Kidney (tissue), 13 donors: ENCODE measurements at regions not wholly inside any gene's neighbourhood (a gene's known extent, or its start where the extent isn't known, plus 50 kb on each side); places are given as distances from the start of the nearest gene placed in this dataset.

Experiments used
- DNase-seq, 5 donors: peaks; one replicate each; pipeline ENCODE4 v3.0.0-alpha.2; 2013 to 2020
- FAIRE-seq: peaks from 2 replicates; lab custom pipeline; 2012; peaks lifted over from hg19 to GRCh38; lab: Jason Lieb, UNC
- H3K27ac ChIP-seq, 2 donors: one replicate each; pipeline ENCODE4 v1.7.0; 2013; ENCODE audit warnings: low read depth in 2 of 2, low read length in 2 of 2, inconsistent platforms in 1 of 2
- H3K27me3 ChIP-seq: one replicate; pipeline ENCODE4 v1.7.1; 2013; ENCODE audit warnings: low read length, inconsistent platforms; ENCODE audit not compliant: control insufficient read depth, insufficient read depth
- H3K36me3 ChIP-seq, 3 donors: one replicate each; pipeline versions ENCODE4 v1.7.0 to v1.7.1; 2013; ENCODE audit warnings: low read length in 3 of 3, control low read depth in 1 of 3, inconsistent platforms in 1 of 3; ENCODE audit not compliant: insufficient read depth in 3 of 3, control insufficient read depth in 2 of 3
- H3K4me1 ChIP-seq, 3 donors: one replicate each; pipeline versions ENCODE4 v1.7.0 to v1.7.1; 2013; ENCODE audit warnings: low read length in 3 of 3, inconsistent platforms in 1 of 3, low read depth in 1 of 3; ENCODE audit not compliant: control insufficient read depth in 2 of 3, insufficient read depth in 2 of 3
- H3K4me3 ChIP-seq, 3 donors: one replicate each; pipeline versions ENCODE4 v1.7.0 to v1.8.1; 2013; ENCODE audit warnings: low read length in 3 of 3, control low read depth in 1 of 3, inconsistent platforms in 1 of 3
- H3K9ac ChIP-seq, 3 donors: one replicate each; pipeline versions ENCODE4 v1.7.0 to v1.7.1; 2013; ENCODE audit warnings: low read length in 3 of 3, control low read depth in 1 of 3, inconsistent platforms in 1 of 3
- H3K9me3 ChIP-seq, 3 donors: one replicate each; pipeline versions ENCODE4 v1.7.0 to v1.7.1; 2013; ENCODE audit warnings: low read length in 3 of 3, control low read depth in 1 of 3, inconsistent platforms in 1 of 3; ENCODE audit not compliant: control insufficient read depth in 2 of 3, insufficient read depth in 1 of 3
- CTCF ChIP-seq: IDR thresholded peaks from 3 replicates; pipeline ENCODE4 v1.5.1; 2012; ENCODE audit warnings: mild to moderate bottlenecking, moderate library complexity, borderline replicate concordance; ENCODE audit not compliant: insufficient read depth; ENCODE audit errors: extremely low read depth
- intact Hi-C: fragments of 100-400 bp; cut with DNase I; formaldehyde crosslinking; loops from one replicate; pipeline ENCODE4 v1.11.1; 2022
- donor health status: control.
- donor health status: control.
- donor health status: control.
- donor health status: control.
- donor health status: control.
- donor health status: DM: yes; HTN: yes; CAD: no.
- donor health status: Normal renal cell carcinoma (clear cell type).

- Histone ChIP-seq H3K4me3 (no peak overlapping the region), H3K9ac (no peak overlapping the region), H3K36me3 (no peaks in the 10 kb centered on the region), H3K4me1 (no peaks in the 10 kb centered on the region), H3K27me3 (no peaks in the 10 kb centered on the region), H3K27ac (no peak overlapping the region), H3K9me3 (no peaks in the 10 kb centered on the region)
- FAIRE-seq (no peak), DNase-seq (peak in 2 of 5 donors; percentile 67 to 83)
- intact Hi-C loops: no loop called here
- no peak for TF ChIP-seq CTCF
Observed at GRCh38 chr9:80732506-80732905, 956.8 kb downstream of the TLE1 start.

- no peak for FAIRE-seq
- intact Hi-C loops: no loop called here
- TF ChIP-seq CTCF: no peak
Observed at GRCh38 chr9:80720579-80720978, 968.8 kb downstream of the TLE1 start.

GRCh38 chr9:80707120-80707519 lies 982.2 kb downstream of the TLE1 start:
- TF ChIP-seq CTCF: no peak
- peaks cover 0 to 4% (median 0%) of the 10 kb centered on the region in 3 donors for H3K9me3 ChIP-seq
- no peak overlapping the region for H3K27ac ChIP-seq
- H3K36me3 ChIP-seq: no peaks in the 10 kb centered on the region
- H3K9ac ChIP-seq: no peak overlapping the region
- H3K27me3 ChIP-seq: no peaks in the 10 kb centered on the region
- FAIRE-seq (no peak), DNase-seq (no peak)
- H3K4me1 ChIP-seq: no peaks in the 10 kb centered on the region
- H3K4me3 ChIP-seq: no peak overlapping the region
- intact Hi-C loops: no loop called here

More at GRCh38 chr9:80720579-80720978, 968.8 kb downstream of the TLE1 start:
- DNase-seq: no peak
- Histone ChIP-seq H3K9me3 (peaks cover 0 to 2% (median 0%) of the 10 kb centered on the region in 3 donors), H3K9ac (no peak overlapping the region), H3K36me3 (no peaks in the 10 kb centered on the region), H3K27me3 (no peaks in the 10 kb centered on the region), H3K4me1 (no peaks in the 10 kb centered on the region), H3K27ac (no peak overlapping the region), H3K4me3 (no peak overlapping the region)

- no peak for DNase-seq
- Histone ChIP-seq H3K4me3 (no peak overlapping the region), H3K27me3 (no peaks in the 10 kb centered on the region), H3K4me1 (peaks cover 0 to 3% (median 0%) of the 10 kb centered on the region in 3 donors), H3K9me3 (no peaks in the 10 kb centered on the region), H3K9ac (no peak overlapping the region), H3K36me3 (no peaks in the 10 kb centered on the region), H3K27ac (no peak overlapping the region)
- FAIRE-seq: no peak
- TF ChIP-seq CTCF: no peak
- intact Hi-C loops: no loop called here
Observed at GRCh38 chr9:80701061-80701460, 988.3 kb downstream of the TLE1 start.
